Activated T-helper 2 cell treated with anti-CD3 and anti-CD28 coated beads, Interferon-gamma antibody, Interleukin-2, Interleukin-4, amounts not matched to agents 10 μg/mL and 5 μg/mL and 100 μg/mL, durations not matched to agents 14 hours and 24 hours and 36 hours (primary cell): ENCODE measurements at regions not wholly inside any gene's neighbourhood (a gene's known extent, or its start where the extent isn't known, plus 50 kb on each side); places are given as distances from the start of the nearest gene placed in this dataset.

ENCODE experiments used
- DNase-seq: peaks from one replicate; pipeline ENCODE4 v3.0.0; 2021; ENCODE audit warnings: low spot score
- H3K27ac Mint-ChIP-seq: one replicate; pipeline ENCODE4 v1.8.0; 2021; ENCODE audit warnings: mixed read lengths
- H3K27me3 Mint-ChIP-seq: one replicate; pipeline ENCODE4 v1.8.0; 2021; ENCODE audit warnings: low read depth, mixed read lengths
- H3K36me3 Mint-ChIP-seq: one replicate; pipeline ENCODE4 v1.8.0; 2021; ENCODE audit warnings: low read depth, mixed read lengths
- H3K4me1 Mint-ChIP-seq: one replicate; pipeline ENCODE4 v1.8.0; 2021; ENCODE audit warnings: low read depth, mixed read lengths
- H3K4me3 Mint-ChIP-seq: one replicate; pipeline ENCODE4 v1.8.0; 2021; ENCODE audit warnings: low read depth, mild to moderate bottlenecking, moderate library complexity, mixed read lengths
- H3K9me3 Mint-ChIP-seq: one replicate; pipeline ENCODE4 v1.8.0; 2021; ENCODE audit warnings: mixed read lengths
- intact Hi-C: fragments of 100-400 bp; cut with micrococcal nuclease; formaldehyde crosslinking; loops from one replicate; pipeline ENCODE4 v1.15.1; 2023

DNA sequence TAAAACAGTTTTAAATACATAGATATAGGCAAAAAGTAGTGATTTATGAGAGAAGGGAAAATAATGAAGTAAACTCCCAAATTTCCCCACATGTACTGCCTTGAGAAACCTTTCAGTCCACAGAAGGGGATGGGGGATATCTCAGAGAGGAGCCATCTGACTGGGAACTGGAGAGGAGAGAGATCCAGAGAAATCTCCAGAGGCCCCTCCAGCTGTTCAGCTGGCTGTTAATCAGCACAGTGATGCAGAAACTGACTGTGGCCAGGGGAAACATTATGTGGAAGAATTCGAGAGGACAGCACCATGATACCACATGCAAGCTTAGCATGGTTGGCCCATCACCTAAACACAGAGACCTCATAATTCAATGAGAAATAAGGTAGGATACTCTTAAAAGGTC lies 1165.9 kb upstream of the TMEM132C start:
- H3K9me3 Mint-ChIP-seq, result no peaks in the 10 kb centered on the region
- no peak overlapping the region for H3K4me3 Mint-ChIP-seq
- intact Hi-C loops, result loop anchor here (10.0 kb wide), 1 partner anchor 104 kb away; no protein-coding TSS in a partner anchor
- H3K36me3 Mint-ChIP-seq, result no peaks in the 10 kb centered on the region
- no peak overlapping the region for H3K27ac Mint-ChIP-seq
- no peak for DNase-seq
- H3K27me3 Mint-ChIP-seq, result no peaks in the 10 kb centered on the region
- no peaks in the 10 kb centered on the region for H3K4me1 Mint-ChIP-seq

DNA sequence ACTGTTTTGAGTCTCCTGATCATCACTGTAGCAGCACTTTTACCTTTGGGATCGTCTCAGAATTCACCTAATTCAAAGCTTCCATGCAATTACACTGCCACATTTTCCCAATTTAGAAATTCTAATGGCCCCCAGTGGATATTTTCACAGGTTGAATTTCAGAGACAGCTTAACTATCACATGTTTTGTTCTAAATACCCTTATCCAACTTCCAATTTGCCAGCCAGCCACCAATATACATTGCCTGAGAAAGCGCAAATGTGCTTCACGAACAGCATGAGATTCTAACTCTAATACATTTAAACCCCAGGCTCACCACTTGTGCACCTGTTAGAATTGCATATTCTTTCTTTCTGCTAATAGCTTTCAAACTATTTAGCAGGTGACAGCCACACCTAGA lies 1160.9 kb upstream of the TMEM132C start:
- Mint-ChIP-seq H3K9me3 (no peaks in the 10 kb centered on the region), H3K4me3 (no peak overlapping the region), H3K27ac (no peak overlapping the region), H3K36me3 (no peaks in the 10 kb centered on the region), H3K4me1 (no peaks in the 10 kb centered on the region), H3K27me3 (no peaks in the 10 kb centered on the region)
- no peak for DNase-seq
- intact Hi-C loops, result loop anchor here (10.0 kb wide), 1 partner anchor 99 kb away; no protein-coding TSS in a partner anchor

DNA sequence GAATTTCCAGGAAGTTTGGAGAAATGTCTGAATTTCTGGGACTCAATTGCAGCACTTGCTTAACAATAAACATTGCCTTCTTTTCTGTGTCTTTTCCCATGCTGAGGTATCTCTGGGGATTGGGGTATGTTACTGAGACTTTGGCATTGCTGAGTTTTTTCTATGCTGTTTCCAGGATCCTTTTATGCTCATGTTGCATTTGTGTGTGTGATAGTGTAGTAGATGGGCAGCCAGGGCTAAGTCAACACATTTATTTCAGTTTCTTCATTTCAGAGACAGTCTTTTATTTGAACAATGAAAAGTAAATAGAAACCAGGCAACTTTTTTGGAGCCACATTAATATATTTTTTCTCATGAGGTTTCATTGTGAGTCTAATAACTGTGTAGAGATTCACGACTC lies 1160.3 kb upstream of the TMEM132C start:
- intact Hi-C loops, result loop anchor here (10.0 kb wide), 1 partner anchor 98 kb away; no protein-coding TSS in a partner anchor
- DNase-seq, result no peak
- Mint-ChIP-seq H3K9me3 (no peaks in the 10 kb centered on the region), H3K4me1 (no peaks in the 10 kb centered on the region), H3K27ac (no peak overlapping the region), H3K4me3 (no peak overlapping the region), H3K27me3 (no peaks in the 10 kb centered on the region), H3K36me3 (no peaks in the 10 kb centered on the region)

DNA sequence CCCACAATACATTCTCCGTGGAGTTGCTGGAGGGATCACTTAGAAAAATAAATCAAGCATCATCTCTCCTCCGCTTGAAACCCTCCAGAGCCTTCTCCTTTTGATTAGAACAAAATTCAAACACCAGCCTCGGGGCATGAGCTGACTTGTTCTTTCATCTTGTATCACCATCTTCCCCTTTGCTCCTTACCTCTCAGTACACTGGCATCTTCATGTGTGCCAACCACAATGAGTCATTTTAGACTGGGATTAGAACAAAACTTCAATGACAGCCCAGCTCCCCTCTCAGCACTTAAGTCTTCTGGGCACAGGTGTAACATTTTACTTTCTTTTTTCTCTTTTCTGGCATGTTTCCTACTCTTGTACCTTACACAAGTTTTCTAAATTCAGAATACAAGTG lies 1159.2 kb upstream of the TMEM132C start:
- H3K4me1 Mint-ChIP-seq, result no peaks in the 10 kb centered on the region

DNA sequence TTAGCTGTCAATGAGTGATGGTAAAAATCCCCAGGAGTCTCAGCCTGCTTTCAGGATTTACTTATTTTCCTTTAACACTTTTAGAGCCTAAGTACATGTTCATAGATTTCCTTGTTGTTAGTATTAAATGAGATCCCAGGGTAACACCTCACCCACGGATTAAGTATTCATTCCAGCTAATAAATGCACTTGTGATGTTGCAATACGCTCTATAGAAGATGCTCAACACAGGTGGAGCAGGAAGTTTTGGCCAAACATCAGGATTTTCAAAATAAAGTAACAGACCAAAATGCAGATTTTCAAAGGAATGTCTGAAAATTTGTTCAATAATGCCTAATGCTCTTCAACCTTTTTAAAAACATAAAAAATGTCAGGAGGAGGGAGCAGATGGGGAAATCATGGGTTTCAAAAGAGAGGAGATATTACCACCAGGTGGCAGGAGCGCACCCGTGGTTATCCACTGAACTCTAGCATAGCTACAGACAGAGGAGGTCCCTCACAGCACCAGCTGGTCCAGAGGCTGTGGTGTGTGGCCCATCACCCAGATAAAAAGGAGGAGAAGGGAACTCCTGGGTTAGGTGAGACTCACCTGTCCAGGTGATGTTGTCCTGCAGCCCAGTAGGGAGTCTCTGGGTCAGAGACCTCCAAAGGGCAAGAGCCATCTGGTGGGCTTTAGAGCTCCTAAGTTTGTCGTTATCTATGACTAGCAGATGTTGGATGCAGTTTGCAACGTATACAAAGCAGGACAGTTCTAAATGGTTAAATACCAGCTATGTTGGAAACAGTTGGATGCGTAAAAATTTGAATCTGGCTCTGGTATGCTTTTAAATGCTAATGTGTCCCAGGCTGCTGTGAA lies 1158.4 kb upstream of the TMEM132C start:
- no peak overlapping the region for H3K4me3 Mint-ChIP-seq
- H3K27ac Mint-ChIP-seq, result no peak overlapping the region
- H3K4me1 Mint-ChIP-seq, result no peaks in the 10 kb centered on the region
- no peaks in the 10 kb centered on the region for H3K9me3 Mint-ChIP-seq
- intact Hi-C loops, result loop anchor here (1.0 to 10.0 kb wide), 3 partner anchors 96 to 273 kb away; no protein-coding TSS in a partner anchor
- H3K36me3 Mint-ChIP-seq, result no peaks in the 10 kb centered on the region
- peak; percentile 15 for DNase-seq
- H3K27me3 Mint-ChIP-seq, result no peaks in the 10 kb centered on the region

More for the DNA sequence above, 1159.2 kb upstream of the TMEM132C start:
- no peaks in the 10 kb centered on the region for H3K27me3 Mint-ChIP-seq
- intact Hi-C loops, result loop anchor here (1.0 to 10.0 kb wide), 3 partner anchors 97 to 274 kb away; no protein-coding TSS in a partner anchor
- DNase-seq, result no peak
- no peak overlapping the region for H3K27ac Mint-ChIP-seq
- no peaks in the 10 kb centered on the region for H3K36me3 Mint-ChIP-seq
- no peaks in the 10 kb centered on the region for H3K9me3 Mint-ChIP-seq
- H3K4me3 Mint-ChIP-seq, result no peak overlapping the region

DNA sequence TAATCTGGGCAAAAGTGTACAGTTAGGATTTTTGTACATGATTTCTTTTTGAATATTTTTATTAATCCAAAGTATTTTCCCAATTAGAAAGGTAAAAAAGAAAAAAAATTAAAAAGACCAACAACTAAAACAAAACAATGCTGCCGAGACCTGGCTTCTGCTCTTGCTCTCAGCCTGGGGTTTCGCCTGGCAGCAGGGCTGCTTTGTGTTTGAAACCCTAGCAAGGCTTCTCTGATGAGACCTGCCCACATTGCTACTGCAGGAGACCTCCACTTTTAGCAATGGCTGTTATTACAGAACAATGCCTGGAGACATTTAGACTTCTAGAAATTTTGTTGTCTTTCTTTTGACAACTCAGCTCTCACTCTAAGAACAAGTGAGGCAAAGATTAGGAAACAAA lies 1153.0 kb upstream of the TMEM132C start:
- H3K4me1 Mint-ChIP-seq, result no peaks in the 10 kb centered on the region
- intact Hi-C loops, result no loop called here
- no peaks in the 10 kb centered on the region for H3K36me3 Mint-ChIP-seq
- H3K9me3 Mint-ChIP-seq, result no peaks in the 10 kb centered on the region
- no peaks in the 10 kb centered on the region for H3K27me3 Mint-ChIP-seq
- DNase-seq, result no peak
- H3K4me3 Mint-ChIP-seq, result no peak overlapping the region
- no peak overlapping the region for H3K27ac Mint-ChIP-seq

DNA sequence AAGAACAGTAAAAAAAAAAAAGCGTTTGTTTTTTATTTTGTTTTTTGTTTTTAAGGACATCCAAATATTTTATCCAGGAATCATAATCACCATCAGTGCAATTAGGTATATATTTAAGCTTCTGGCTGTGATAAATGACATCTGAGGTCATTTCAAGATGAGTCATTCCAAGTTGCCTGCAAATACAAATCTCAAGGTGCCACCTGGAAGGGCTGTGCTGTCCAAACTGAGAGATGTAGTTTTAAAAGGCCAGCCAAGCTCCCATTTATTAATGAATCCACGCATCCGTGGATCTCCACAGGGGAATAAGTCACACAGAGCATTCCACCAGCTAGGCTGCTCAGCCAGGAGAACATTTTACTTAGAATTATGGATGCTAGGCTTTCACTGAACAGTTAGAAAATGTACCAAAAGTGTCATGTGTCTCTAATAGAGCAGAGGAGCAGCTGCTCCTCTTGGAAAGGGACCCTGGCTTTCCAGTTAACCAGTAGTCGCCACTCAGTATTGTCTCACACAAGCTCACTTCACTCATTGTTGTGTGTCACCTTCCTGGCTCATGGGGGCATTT lies 1151.4 kb upstream of the TMEM132C start:
- no peaks in the 10 kb centered on the region for H3K4me1 Mint-ChIP-seq
- H3K27ac Mint-ChIP-seq, result no peak overlapping the region
- no peak for DNase-seq
- no peak overlapping the region for H3K4me3 Mint-ChIP-seq
- no peaks in the 10 kb centered on the region for H3K27me3 Mint-ChIP-seq
- H3K36me3 Mint-ChIP-seq, result no peaks in the 10 kb centered on the region
- H3K9me3 Mint-ChIP-seq, result no peaks in the 10 kb centered on the region
- intact Hi-C loops, result no loop called here

DNA sequence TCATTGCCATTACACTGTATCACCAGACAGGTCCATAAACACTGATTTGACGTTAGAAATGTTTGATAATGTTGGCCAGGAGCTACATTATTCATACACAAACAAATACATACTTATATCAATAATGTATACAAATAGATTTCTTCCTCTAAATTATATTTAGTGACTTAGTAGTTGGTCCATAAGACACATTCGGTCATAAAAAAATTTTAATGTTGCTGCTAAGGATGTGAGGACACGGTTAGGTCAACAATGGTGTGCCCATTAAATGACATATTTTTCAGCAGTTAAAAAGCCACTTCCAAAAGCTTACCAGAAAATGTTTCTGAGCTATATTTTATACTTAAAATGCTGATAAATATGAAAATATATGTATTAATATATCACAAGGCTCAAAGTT lies 1148.7 kb upstream of the TMEM132C start:
- Mint-ChIP-seq H3K27me3 (no peaks in the 10 kb centered on the region), H3K4me3 (no peak overlapping the region), H3K9me3 (no peaks in the 10 kb centered on the region), H3K27ac (no peak overlapping the region), H3K36me3 (no peaks in the 10 kb centered on the region), H3K4me1 (no peaks in the 10 kb centered on the region)
- DNase-seq, result no peak
- intact Hi-C loops, result no loop called here

DNA sequence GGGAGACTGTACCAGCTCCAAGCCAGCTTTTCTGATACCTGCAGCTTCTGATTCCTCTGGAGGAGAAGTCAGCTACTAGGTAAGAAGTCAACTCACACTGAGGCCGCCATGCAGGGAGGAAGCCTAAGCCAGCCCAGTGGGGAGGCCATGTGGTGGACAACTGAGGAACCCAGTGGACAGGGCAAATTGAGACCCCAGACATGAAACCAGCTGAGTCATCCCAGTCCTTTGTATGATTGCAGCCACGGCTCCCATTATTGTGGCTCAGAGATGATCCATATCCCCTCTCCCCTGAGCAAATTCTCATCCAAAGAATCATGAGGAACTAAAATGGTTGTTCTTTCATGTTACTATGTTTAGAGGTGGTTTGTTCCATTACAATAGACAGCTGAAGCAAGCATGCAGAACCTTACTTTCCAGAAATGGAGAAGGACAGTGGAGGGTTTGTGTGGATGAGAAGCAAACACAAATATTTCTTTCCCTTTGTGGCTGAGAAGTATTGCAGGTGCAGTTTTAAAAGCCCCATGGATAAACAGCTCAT lies 1147.3 kb upstream of the TMEM132C start:
- Mint-ChIP-seq H3K36me3 (no peaks in the 10 kb centered on the region), H3K4me1 (no peaks in the 10 kb centered on the region)
- intact Hi-C loops, result no loop called here

DNA sequence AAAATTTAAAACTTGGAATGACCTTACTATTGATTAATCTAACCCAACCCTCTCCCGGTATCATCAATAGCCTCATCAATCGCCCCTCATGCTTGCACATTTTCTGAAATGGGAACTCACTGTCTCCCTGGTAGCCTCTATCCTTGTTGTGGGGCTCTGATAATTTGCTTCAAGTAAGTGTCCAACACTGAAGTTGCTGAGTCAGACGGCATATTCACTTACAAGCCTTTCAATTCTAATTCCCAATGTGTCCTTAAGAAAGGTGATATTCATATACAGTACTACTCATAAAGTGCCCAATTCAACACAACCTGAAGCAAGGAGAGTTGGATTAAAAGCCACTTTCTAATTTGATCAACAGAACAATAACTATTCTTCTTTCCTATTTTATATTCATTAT lies 1146.1 kb upstream of the TMEM132C start:
- intact Hi-C loops, result no loop called here

More for the DNA sequence above, 1147.3 kb upstream of the TMEM132C start:
- Mint-ChIP-seq H3K4me3 (no peak overlapping the region), H3K9me3 (no peaks in the 10 kb centered on the region), H3K27ac (no peak overlapping the region), H3K27me3 (no peaks in the 10 kb centered on the region)
- no peak for DNase-seq

DNA sequence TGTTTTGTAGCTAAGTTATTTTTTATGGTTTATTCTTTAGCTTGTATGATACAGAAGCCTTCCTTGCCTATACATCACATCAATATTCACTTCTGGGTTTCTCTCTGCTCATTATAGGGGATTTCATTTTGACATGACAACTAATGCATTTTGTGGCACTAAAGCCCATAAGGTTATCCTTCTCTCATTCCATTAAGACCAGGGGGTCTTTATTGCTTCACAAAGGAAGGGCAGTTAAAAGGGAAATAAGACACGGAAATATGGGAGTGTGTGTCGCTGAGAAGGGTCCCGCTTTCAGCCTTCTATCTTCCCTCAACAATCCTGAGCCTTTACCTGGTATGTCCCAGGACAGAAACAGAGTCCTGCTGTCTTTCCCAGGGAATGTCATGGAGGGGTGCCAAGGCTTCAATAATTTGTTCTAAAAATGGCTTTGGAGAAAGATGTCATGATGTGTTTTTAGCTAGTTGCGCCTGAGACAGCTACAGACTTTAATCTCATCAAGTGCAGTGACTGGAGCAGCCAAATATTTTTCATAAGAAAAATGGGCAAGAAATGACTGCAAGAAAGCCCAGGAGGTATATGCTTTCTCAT lies 1145.4 kb upstream of the TMEM132C start:
- intact Hi-C loops, result no loop called here
- no peak for DNase-seq
- H3K9me3 Mint-ChIP-seq, result no peaks in the 10 kb centered on the region
- no peaks in the 10 kb centered on the region for H3K27me3 Mint-ChIP-seq
- no peak overlapping the region for H3K4me3 Mint-ChIP-seq
- peaks cover 8% of the 10 kb centered on the region for H3K4me1 Mint-ChIP-seq
- no peak overlapping the region for H3K27ac Mint-ChIP-seq
- H3K36me3 Mint-ChIP-seq, result no peaks in the 10 kb centered on the region

More for the DNA sequence above, 1146.1 kb upstream of the TMEM132C start:
- H3K9me3 Mint-ChIP-seq, result no peaks in the 10 kb centered on the region
- no peaks in the 10 kb centered on the region for H3K27me3 Mint-ChIP-seq
- no peaks in the 10 kb centered on the region for H3K36me3 Mint-ChIP-seq
- DNase-seq, result no peak
- H3K4me1 Mint-ChIP-seq, result peaks cover 5% of the 10 kb centered on the region
- no peak overlapping the region for H3K4me3 Mint-ChIP-seq
- H3K27ac Mint-ChIP-seq, result no peak overlapping the region

DNA sequence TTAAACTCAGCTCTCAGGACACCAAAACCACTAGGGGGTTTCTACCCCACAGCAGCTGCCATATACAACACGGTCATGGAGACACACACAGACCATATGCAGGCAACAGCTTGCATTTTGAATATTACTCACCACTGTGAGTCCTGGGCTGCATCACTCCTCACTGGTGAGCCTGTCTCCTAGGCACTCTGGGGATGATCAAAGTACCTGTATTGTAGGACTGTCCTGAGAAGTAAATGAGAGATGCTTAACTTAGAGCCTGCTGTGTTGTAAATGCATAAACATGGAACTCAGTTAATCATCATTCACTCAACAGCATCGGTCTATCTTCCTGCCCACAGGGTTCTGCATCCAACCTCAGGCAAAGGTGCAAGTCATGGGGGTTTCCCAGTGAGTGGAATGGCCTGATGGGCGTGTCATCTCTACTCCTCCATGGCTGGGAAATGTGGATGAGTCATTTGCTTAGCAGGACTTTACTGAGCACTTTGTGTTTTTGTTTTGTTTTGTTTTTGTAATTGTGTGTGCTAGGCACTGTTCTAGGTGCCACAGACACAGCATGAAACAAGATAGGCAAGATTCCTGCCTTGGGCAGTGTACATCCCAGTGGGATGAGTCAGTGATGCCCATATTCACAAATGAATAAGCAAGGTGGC lies 1141.2 kb upstream of the TMEM132C start:
- H3K4me1 Mint-ChIP-seq, result peaks cover 8% of the 10 kb centered on the region
- no peaks in the 10 kb centered on the region for H3K9me3 Mint-ChIP-seq
- H3K27ac Mint-ChIP-seq, result peak overlapping the region; percentile 56
- H3K4me3 Mint-ChIP-seq, result no peak overlapping the region
- H3K36me3 Mint-ChIP-seq, result no peaks in the 10 kb centered on the region
- intact Hi-C loops, result loop anchor here (2.0 kb wide), 1 partner anchor 37 kb away; no protein-coding TSS in a partner anchor
- H3K27me3 Mint-ChIP-seq, result peaks cover 1% of the 10 kb centered on the region
- no peak for DNase-seq
